ENCODE measurements at regions not wholly inside any gene's neighbourhood (a gene's known extent, or its start where the extent isn't known, plus 50 kb on each side); places are given as distances from the start of the nearest gene placed in this dataset.
A peak's percentile ranks its signal among the peaks of the same experiment; 100 is the strongest.

DNA sequence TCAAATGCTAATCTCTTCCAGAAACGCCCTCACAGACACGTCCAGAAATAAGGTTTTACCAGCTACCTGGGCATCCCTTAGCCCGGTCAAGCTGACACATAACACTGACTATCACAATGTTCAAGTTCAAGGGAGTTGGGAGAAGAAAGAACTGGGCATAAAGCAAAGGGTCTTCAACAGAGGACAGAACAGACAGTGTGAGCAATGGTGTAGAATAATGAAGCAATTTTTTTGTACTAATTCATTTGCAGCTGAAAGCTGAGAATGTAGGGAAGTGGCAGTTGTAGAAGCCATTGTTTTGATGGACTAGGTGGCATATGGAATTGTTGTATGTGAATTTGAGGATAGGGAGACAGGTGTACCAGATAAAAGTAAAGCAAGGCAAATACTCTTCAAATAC lies 58.1 kb upstream of the WDFY2 start:
- Histone ChIP-seq H3K4me1 (ENCODE audit: control insufficient read depth, insufficient read depth, low read length) (peaks cover 19% of the 10 kb centered on the region), H3K27ac (ENCODE audit: low read length) (no peak overlapping the region), H3K4me3 (ENCODE audit: low read length) (no peak overlapping the region), H3K27me3 (ENCODE audit: control insufficient read depth, insufficient read depth, low read length) (no peaks in the 10 kb centered on the region), H3K36me3 (ENCODE audit: control insufficient read depth, insufficient read depth, low read length) (no peaks in the 10 kb centered on the region), H3K9me3 (ENCODE audit: control insufficient read depth, insufficient read depth, low read length) (no peaks in the 10 kb centered on the region)
- TF ChIP-seq, protein P1, sequence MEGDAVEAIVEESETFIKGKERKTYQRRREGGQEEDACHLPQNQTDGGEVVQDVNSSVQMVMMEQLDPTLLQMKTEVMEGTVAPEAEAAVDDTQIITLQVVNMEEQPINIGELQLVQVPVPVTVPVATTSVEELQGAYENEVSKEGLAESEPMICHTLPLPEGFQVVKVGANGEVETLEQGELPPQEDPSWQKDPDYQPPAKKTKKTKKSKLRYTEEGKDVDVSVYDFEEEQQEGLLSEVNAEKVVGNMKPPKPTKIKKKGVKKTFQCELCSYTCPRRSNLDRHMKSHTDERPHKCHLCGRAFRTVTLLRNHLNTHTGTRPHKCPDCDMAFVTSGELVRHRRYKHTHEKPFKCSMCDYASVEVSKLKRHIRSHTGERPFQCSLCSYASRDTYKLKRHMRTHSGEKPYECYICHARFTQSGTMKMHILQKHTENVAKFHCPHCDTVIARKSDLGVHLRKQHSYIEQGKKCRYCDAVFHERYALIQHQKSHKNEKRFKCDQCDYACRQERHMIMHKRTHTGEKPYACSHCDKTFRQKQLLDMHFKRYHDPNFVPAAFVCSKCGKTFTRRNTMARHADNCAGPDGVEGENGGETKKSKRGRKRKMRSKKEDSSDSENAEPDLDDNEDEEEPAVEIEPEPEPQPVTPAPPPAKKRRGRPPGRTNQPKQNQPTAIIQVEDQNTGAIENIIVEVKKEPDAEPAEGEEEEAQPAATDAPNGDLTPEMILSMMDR (IDR thresholded peaks at IDR 0.05) = no peak
- no peak for DNase-seq
- H3K4me3 Mint-ChIP-seq = no peak overlapping the region
- peaks cover 0 to 2% of the 10 kb centered on the region in 2 donors for H3K9me3 Mint-ChIP-seq
- H3K4me1 Mint-ChIP-seq = peaks cover 32% of the 10 kb centered on the region in 2 donors
- ATAC-seq = no peak
- H3K27ac Mint-ChIP-seq = no peak overlapping the region
- H3K36me3 Mint-ChIP-seq = no peaks in the 10 kb centered on the region
- no peaks in the 10 kb centered on the region for H3K27me3 Mint-ChIP-seq (ENCODE audit: low read depth in 2 of 2)
- intact Hi-C loops (cut with micrococcal nuclease) = no loop called here
- 100% methylated on average over 2 of the region's 3 CpGs for WGBS (ENCODE audit: insufficient coverage)

DNA sequence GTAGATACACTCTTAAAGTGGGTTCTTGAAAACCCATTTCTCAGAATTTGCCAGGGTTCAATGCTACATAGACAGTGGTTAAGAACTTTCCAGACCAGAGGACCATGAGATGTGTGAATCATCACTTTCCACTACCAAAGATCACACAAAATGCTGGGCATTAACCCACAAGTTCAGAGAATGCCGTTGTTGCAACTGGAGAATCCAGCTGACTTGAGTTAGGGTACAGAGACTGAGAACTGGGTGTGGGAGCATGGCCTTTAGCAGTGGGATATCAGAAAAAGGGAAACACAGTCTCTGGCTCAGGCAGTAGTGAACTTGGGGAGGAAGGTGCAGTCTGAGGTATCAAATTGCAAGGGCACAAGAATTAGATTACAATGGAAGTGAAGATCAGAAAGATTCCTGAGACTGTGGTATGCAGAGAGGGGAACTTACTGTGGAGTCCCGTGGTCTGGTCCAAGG lies 51.5 kb upstream of the WDFY2 start:
- ATAC-seq (peak; percentile 24 to 52 (median 39)), DNase-seq (no peak)
- H3K9me3 ChIP-seq (ENCODE audit: control insufficient read depth, insufficient read depth, low read length) = no peaks in the 10 kb centered on the region
- peaks cover 24% of the 10 kb centered on the region for H3K4me1 ChIP-seq (ENCODE audit: control insufficient read depth, insufficient read depth, low read length)
- intact Hi-C loops (cut with micrococcal nuclease) = loop anchor here (5.0 kb wide), 1 partner anchor 80 kb away; the partner anchor contains the start of gene INTS6
- no peak overlapping the region for H3K4me3 ChIP-seq (ENCODE audit: low read length)
- Mint-ChIP-seq H3K4me1 (peaks cover 55 to 65% of the 10 kb centered on the region in 2 donors), H3K9me3 (no peaks in the 10 kb centered on the region), H3K36me3 (no peaks in the 10 kb centered on the region), H3K27me3 (ENCODE audit: low read depth in 2 of 2) (no peaks in the 10 kb centered on the region), H3K27ac (peak overlapping the region; percentile 83 to 87), H3K4me3 (peak overlapping the region; percentile 65)
- 39% methylated on average over 1 of the region's 2 CpGs for WGBS (ENCODE audit: insufficient coverage)
- H3K27me3 ChIP-seq (ENCODE audit: control insufficient read depth, insufficient read depth, low read length) = no peaks in the 10 kb centered on the region
- H3K36me3 ChIP-seq (ENCODE audit: control insufficient read depth, insufficient read depth, low read length) = no peaks in the 10 kb centered on the region
- H3K27ac ChIP-seq (ENCODE audit: low read length) = peak overlapping the region; percentile 20
- TF ChIP-seq, protein P1 (IDR thresholded peaks at IDR 0.05) = no peak

DNA sequence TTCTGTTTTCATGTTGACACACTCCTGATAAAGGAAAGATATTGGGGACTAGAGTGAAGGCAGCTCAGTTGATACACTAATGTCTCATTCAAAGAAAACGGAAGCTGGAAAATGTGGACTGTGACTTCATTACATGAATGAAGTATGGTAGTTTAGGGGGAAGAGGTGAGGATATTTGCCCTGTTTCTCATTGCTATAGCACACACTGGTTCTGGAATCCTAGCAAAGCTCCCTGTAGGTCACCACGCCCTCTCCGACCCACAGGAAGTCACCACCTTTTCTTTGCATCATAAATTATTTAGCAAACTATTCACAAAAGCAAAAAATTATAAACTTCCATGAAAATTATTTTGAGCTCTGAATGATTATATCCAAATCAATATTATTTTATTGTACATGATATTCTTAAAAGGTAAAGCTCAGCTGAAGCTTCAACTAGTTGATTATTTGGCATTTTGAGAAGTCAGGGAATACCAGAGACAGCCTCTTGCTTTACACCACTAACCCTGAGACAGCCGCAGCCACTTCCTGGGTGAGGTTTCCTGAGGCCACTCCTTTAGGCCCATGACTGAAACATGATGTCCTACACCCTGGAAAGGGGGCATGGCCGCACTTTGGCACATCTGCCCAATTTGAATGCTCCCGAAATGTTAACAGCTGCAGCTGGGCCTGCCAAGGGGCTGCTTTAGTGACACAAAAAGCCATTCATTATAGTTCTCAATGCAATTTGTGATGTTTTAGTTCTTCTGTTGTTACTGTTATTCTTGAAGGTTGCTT lies 50.0 kb upstream of the WDFY2 start:
- Mint-ChIP-seq H3K9me3 (no peaks in the 10 kb centered on the region), H3K4me3 (peak overlapping the region; percentile 78), H3K27me3 (ENCODE audit: low read depth in 2 of 2) (no peaks in the 10 kb centered on the region), H3K27ac (peak overlapping the region; percentile 83 to 87), H3K4me1 (peaks cover 50 to 65% of the 10 kb centered on the region in 2 donors), H3K36me3 (no peaks in the 10 kb centered on the region)
- WGBS (ENCODE audit: insufficient coverage) = 18% methylated on average over 6 of the region's 6 CpGs
- H3K4me3 ChIP-seq (ENCODE audit: low read length) = no peak overlapping the region
- TF ChIP-seq, protein P1 (IDR thresholded peaks at IDR 0.05) = no peak
- ATAC-seq = peak; percentile 83 to 97 (median 86)
- H3K36me3 ChIP-seq (ENCODE audit: control insufficient read depth, insufficient read depth, low read length) = no peaks in the 10 kb centered on the region
- intact Hi-C loops (cut with micrococcal nuclease) = loop anchor here (5.0 kb wide), 1 partner anchor 82 kb away; the partner anchor contains the start of gene INTS6
- H3K9me3 ChIP-seq (ENCODE audit: control insufficient read depth, insufficient read depth, low read length) = no peaks in the 10 kb centered on the region
- H3K4me1 ChIP-seq (ENCODE audit: control insufficient read depth, insufficient read depth, low read length) = peaks cover 24% of the 10 kb centered on the region
- DNase-seq = peak; percentile 45 to 50
- H3K27me3 ChIP-seq (ENCODE audit: control insufficient read depth, insufficient read depth, low read length) = no peaks in the 10 kb centered on the region
- peak overlapping the region; percentile 60 for H3K27ac ChIP-seq (ENCODE audit: low read length)
